Testis (tissue), 2 donors: ENCODE measurements at regions not wholly inside any gene's neighbourhood (a gene's known extent, or its start where the extent isn't known, plus 50 kb on each side); places are given as distances from the start of the nearest gene placed in this dataset.

Experiments
- DNase-seq: peaks from one replicate; pipeline ENCODE4 v3.0.0-alpha.2; 2019
- H3K27ac ChIP-seq, 2 donors: fragments of 200-600 bp; sonication (generic); one replicate each; pipeline ENCODE4 v1.5.1; 2019
- H3K27me3 ChIP-seq: fragments of 200-600 bp; sonication (generic); one replicate; pipeline ENCODE4 v1.5.1; 2019
- H3K36me3 ChIP-seq: fragments of 200-600 bp; sonication (generic); one replicate; pipeline ENCODE4 v1.5.1; 2017; ENCODE audit warnings: low read depth; ENCODE audit errors: missing control alignments
- H3K4me1 ChIP-seq: fragments of 200-600 bp; sonication (generic); one replicate; pipeline ENCODE4 v1.5.1; 2019
- H3K4me3 ChIP-seq, 2 donors: fragments of 200-600 bp; sonication (generic); one replicate each; pipeline ENCODE4 v1.5.1; 2017 to 2019
- H3K9me3 ChIP-seq: fragments of 200-600 bp; sonication (generic); one replicate; pipeline ENCODE4 v1.5.1; 2017
- CTCF ChIP-seq, 3 experiments: fragments of 450-650 bp in 2 of 3; fragments of 200-600 bp in 1 of 3; sonication (generic) in 1 of 3; IDR thresholded peaks; one replicate each; pipeline ENCODE4 v1.5.1; 2016 to 2019; ENCODE audit warnings: antibody characterized with exemption in 3 of 3, mild to moderate bottlenecking in 2 of 3, moderate library complexity in 1 of 3
- POLR2A ChIP-seq: fragments of 450-650 bp; IDR thresholded peaks from one replicate; pipeline ENCODE4 v1.6.1; 2017; ENCODE audit warnings: antibody characterized with exemption, mild to moderate bottlenecking, moderate library complexity
- WGBS, 2 donors: methylation state at CpG; one replicate each; pipeline ENCODE4 v1.1.5; 2018; 5-methylcytosine and 5-hydroxymethylcytosine counted together
- intact Hi-C: fragments of 100-400 bp; cut with DNase I; formaldehyde crosslinking; loops from one replicate; pipeline ENCODE4 v1.15.1; 2023; ENCODE audit warnings: low total_unique reads

- 78 to 82% methylated on average over 7 of the region's 7 CpGs for WGBS, 2 donors
- intact Hi-C loops, result no loop called here
- DNase-seq, result no peak
- H3K27ac ChIP-seq, result no peak overlapping the region
- no peak for TF ChIP-seq POLR2A
- no peak for TF ChIP-seq CTCF (IDR thresholded peaks at IDR 0.05)
- no peaks in the 10 kb centered on the region for H3K27me3 ChIP-seq
- H3K4me1 ChIP-seq, result peaks cover 4% of the 10 kb centered on the region
- H3K36me3 ChIP-seq, result no peaks in the 10 kb centered on the region
- H3K4me3 ChIP-seq, result no peak overlapping the region
- H3K9me3 ChIP-seq, result no peaks in the 10 kb centered on the region
These were observed 107.4 kb upstream of the MED13L start for GRCh38 chr12:116384691-116385485.

GRCh38 chr12:116385486-116386217, 108.2 kb upstream of the MED13L start:
- DNase-seq, result no peak
- intact Hi-C loops, result no loop called here
- 85 to 86% methylated on average over 20 to 21 of the region's 21 CpGs for WGBS, 2 donors
- TF ChIP-seq CTCF (IDR thresholded peaks at IDR 0.05) (no peak), POLR2A (no peak)
- Histone ChIP-seq H3K27ac (no peak overlapping the region), H3K9me3 (no peaks in the 10 kb centered on the region), H3K4me1 (peaks cover 4% of the 10 kb centered on the region), H3K4me3 (no peak overlapping the region), H3K27me3 (no peaks in the 10 kb centered on the region), H3K36me3 (no peaks in the 10 kb centered on the region)

- WGBS, 2 donors, result 81 to 83% methylated on average over 6 of the region's 6 CpGs
- H3K27me3 ChIP-seq, result no peaks in the 10 kb centered on the region
- intact Hi-C loops, result no loop called here
- no peaks in the 10 kb centered on the region for H3K36me3 ChIP-seq
- H3K27ac ChIP-seq, result no peak overlapping the region
- TF ChIP-seq CTCF (IDR thresholded peaks at IDR 0.05) (no peak), POLR2A (no peak)
- H3K9me3 ChIP-seq, result no peaks in the 10 kb centered on the region
- H3K4me3 ChIP-seq, result no peak overlapping the region
- H3K4me1 ChIP-seq, result no peaks in the 10 kb centered on the region
- no peak for DNase-seq
These were observed 111.8 kb upstream of the MED13L start for GRCh38 chr12:116389326-116389725.

- WGBS, 2 donors, result 53 to 58% methylated on average over 5 of the region's 5 CpGs
These were observed 112.5 kb upstream of the MED13L start for GRCh38 chr12:116389990-116390389.

More at GRCh38 chr12:116389990-116390389, 112.5 kb upstream of the MED13L start:
- Histone ChIP-seq H3K9me3 (no peaks in the 10 kb centered on the region), H3K27ac (no peak overlapping the region), H3K27me3 (no peaks in the 10 kb centered on the region), H3K4me3 (no peak overlapping the region), H3K4me1 (no peaks in the 10 kb centered on the region), H3K36me3 (no peaks in the 10 kb centered on the region)
- intact Hi-C loops, result no loop called here
- DNase-seq, result no peak
- TF ChIP-seq CTCF (IDR thresholded peaks at IDR 0.05) (no peak), POLR2A (no peak)
